Gastrocnemius medialis (tissue), 4 donors: ENCODE measurements at regions not wholly inside any gene's neighbourhood (a gene's known extent, or its start where the extent isn't known, plus 50 kb on each side); places are given as distances from the start of the nearest gene placed in this dataset.

ENCODE experiments used
- ATAC-seq, 2 donors: fragments of 150-250 bp; one replicate each; pipeline ENCODE4 v1.9.1; 2016
- DNase-seq, 2 donors: peaks; one replicate each; pipeline ENCODE4 v3.0.0-alpha.2; 2019
- H3K27ac ChIP-seq, 4 donors: fragments of 200-600 bp; sonication (generic); 1 replicate in 1 of 4; 2 replicates in 3 of 4; pipeline ENCODE4 v1.5.1; 2016 to 2018; ENCODE audit warnings: mild to moderate bottlenecking in 2 of 4, moderate library complexity in 1 of 4
- H3K27me3 ChIP-seq, 3 donors: fragments of 200-600 bp; sonication (generic) in 2 of 3; 1 replicate in 1 of 3; 2 replicates in 2 of 3; pipeline versions ENCODE4 v1.5.1 to v1.6.0; 2016 to 2019; ENCODE audit warnings: mild to moderate bottlenecking in 1 of 3, moderate library complexity in 1 of 3
- H3K36me3 ChIP-seq, 2 donors: fragments of 200-600 bp; sonication (generic) in 1 of 2; one replicate each; pipeline ENCODE4 v1.5.1; 2017 to 2018
- H3K4me1 ChIP-seq, 2 donors: fragments of 200-600 bp; sonication (generic) in 1 of 2; one replicate each; pipeline ENCODE4 v1.5.1; 2016 to 2017; ENCODE audit warnings: mild to moderate bottlenecking in 2 of 2
- H3K4me3 ChIP-seq, 4 donors: fragments of 200-600 bp; sonication (generic) in 3 of 4; 1 replicate in 1 of 4; 2 replicates in 3 of 4; pipeline ENCODE4 v1.5.1; 2016 to 2019; ENCODE audit warnings: mild to moderate bottlenecking in 2 of 4
- H3K9me3 ChIP-seq, 3 donors: fragments of 200-600 bp; sonication (generic) in 2 of 3; 1 replicate in 1 of 3; 2 replicates in 2 of 3; pipeline ENCODE4 v1.5.1; 2016 to 2019
- POLR2A ChIP-seq, 2 donors: fragments of 450-650 bp; IDR thresholded peaks; one replicate each; pipeline ENCODE4 v1.6.1; 2017; ENCODE audit warnings: antibody characterized with exemption in 2 of 2, mild to moderate bottlenecking in 2 of 2, moderate library complexity in 2 of 2
- in situ Hi-C, 4 donors: fragments of 200-750 bp; cut with MboI; loops; one replicate each; pipeline versions ENCODE4 v1.15.0 to v1.8.0; 2017; ENCODE audit warnings: low sequenced_read_pairs in 4 of 4
- intact Hi-C: fragments of 100-400 bp; cut with DNase I; formaldehyde crosslinking; loops from one replicate; pipeline ENCODE4 v1.15.1; 2023; ENCODE audit warnings: low total_unique reads
- TF ChIP-seq, protein P1 (sequence below), 5 experiments: fragments of 450-650 bp in 3 of 5; fragments of 200-600 bp in 2 of 5; sonication (generic) in 2 of 5; IDR thresholded peaks in 4 of 5; conservative IDR thresholded peaks in 1 of 5; 1 replicate in 4 of 5; 2 replicates in 1 of 5; pipeline ENCODE4 v1.5.1; 2016 to 2019; ENCODE audit warnings: antibody characterized with exemption in 5 of 5, mild to moderate bottlenecking in 3 of 5, moderate library complexity in 3 of 5

DNA sequence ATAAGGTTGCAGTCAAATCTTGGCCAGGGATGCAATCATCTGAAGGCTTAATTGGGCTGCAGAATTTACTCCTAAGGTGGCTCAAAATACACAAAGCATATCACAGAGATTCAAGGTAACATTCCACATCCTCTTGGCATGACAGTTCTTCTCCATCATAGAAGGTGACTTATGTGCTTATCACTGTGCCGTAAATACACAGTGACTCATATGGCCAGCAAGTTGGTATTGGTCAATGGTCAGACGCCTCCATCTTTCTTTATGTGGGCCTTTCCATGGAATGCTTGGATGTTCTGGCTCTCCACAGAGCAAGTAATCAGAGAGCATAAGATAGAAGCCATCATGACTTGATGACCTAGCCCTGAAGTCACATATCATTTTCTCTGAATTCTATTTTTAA lies 168.8 kb upstream of the ST8SIA2 start:
- TF ChIP-seq POLR2A (IDR thresholded peaks at IDR 0.05), result no peak
- DNase-seq, result no peak
- intact Hi-C loops, result loop anchor here (5.0 kb wide), 1 partner anchor 128 kb away; no protein-coding TSS in a partner anchor
- Histone ChIP-seq H3K27me3 (no peaks in the 10 kb centered on the region), H3K4me1 (no peaks in the 10 kb centered on the region), H3K36me3 (no peaks in the 10 kb centered on the region), H3K9me3 (no peaks in the 10 kb centered on the region), H3K27ac (no peak overlapping the region), H3K4me3 (no peak overlapping the region)
- in situ Hi-C loops, result no loop called here
- no peak for ATAC-seq

DNA sequence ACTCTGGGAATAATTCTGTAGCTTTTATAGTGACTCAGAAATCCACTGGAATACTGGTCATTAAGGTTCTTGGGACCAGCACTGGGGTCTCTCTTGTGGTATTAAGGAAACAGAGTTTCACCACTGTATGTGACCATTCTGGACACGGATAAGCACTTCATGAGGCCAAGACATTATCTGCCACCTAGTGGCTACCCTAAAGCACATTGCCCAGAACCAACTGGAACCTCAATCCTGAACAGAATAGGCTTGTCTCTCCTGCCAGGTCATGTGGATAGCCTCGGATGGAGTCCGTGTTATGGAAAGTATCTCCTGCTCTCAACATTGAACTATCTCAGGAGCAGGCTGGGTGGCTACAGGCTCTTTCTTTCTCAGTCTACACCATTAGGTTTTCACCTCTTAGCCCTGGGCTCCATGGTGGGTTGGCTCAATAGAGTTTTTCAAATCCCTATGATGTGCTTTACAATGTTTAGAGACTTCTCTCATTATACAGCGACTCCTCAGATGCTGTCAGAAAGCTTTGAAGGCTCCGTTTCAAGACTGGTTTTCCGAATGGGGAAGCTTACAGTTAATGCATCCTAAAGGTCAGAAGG lies 167.6 kb upstream of the ST8SIA2 start:
- no peaks in the 10 kb centered on the region for H3K27me3 ChIP-seq
- intact Hi-C loops, result loop anchor here (5.0 kb wide), 1 partner anchor 129 kb away; no protein-coding TSS in a partner anchor
- no peak for ATAC-seq
- H3K4me3 ChIP-seq, result no peak overlapping the region
- TF ChIP-seq, protein P1, sequence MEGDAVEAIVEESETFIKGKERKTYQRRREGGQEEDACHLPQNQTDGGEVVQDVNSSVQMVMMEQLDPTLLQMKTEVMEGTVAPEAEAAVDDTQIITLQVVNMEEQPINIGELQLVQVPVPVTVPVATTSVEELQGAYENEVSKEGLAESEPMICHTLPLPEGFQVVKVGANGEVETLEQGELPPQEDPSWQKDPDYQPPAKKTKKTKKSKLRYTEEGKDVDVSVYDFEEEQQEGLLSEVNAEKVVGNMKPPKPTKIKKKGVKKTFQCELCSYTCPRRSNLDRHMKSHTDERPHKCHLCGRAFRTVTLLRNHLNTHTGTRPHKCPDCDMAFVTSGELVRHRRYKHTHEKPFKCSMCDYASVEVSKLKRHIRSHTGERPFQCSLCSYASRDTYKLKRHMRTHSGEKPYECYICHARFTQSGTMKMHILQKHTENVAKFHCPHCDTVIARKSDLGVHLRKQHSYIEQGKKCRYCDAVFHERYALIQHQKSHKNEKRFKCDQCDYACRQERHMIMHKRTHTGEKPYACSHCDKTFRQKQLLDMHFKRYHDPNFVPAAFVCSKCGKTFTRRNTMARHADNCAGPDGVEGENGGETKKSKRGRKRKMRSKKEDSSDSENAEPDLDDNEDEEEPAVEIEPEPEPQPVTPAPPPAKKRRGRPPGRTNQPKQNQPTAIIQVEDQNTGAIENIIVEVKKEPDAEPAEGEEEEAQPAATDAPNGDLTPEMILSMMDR (IDR thresholded peaks at IDR 0.05 in 4 of 5, conservative IDR thresholded peaks at IDR 0.05 in 1 of 5), result peak in 2 of 5 experiments; percentile 30 to 33
- no peak for TF ChIP-seq POLR2A (IDR thresholded peaks at IDR 0.05)
- H3K4me1 ChIP-seq, result no peaks in the 10 kb centered on the region
- no peak overlapping the region for H3K27ac ChIP-seq
- H3K36me3 ChIP-seq, result no peaks in the 10 kb centered on the region
- DNase-seq, result no peak
- in situ Hi-C loops, result no loop called here
- no peaks in the 10 kb centered on the region for H3K9me3 ChIP-seq

DNA sequence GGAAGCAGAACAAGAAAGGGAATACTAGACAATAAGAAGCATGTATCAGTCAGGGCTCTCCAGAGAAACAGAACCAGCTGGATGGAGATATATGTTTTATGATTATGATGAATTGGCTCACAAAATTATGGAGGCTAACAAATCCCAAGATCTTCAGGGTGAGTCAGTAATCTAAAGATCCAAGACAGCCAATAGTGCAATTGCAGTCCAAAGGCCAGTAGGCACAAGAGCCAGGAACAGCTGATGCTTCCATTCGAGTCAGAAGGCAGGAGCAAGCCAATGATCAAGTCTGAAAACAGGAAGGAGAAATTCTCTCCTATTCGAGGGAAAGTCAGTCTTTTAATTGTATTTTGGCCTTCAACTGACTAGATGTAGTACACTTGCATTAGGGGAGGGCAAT lies 164.9 kb upstream of the ST8SIA2 start:
- in situ Hi-C loops, result no loop called here
- intact Hi-C loops, result loop anchor here (5.0 kb wide), 1 partner anchor 132 kb away; no protein-coding TSS in a partner anchor
- no peaks in the 10 kb centered on the region for H3K9me3 ChIP-seq

DNA sequence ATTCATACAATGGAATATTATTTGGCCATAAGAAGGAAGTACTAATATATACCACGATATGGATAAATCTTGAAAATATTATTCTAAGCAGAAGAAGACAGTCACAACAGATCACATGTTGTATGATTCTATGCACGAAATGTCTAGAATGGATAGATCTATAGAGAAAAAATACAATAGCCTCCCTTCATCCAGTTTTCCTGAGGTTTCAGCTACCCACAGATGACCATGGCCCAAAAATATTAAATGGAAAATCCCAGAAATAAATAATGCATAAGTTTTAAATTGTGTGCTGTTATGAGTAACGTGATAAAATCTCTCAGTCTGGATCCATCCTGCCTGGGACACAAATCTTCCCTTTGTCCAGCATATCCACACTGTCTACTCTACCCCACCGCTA lies 162.2 kb upstream of the ST8SIA2 start:
- TF ChIP-seq, protein P1 (IDR thresholded peaks at IDR 0.05 in 4 of 5, conservative IDR thresholded peaks at IDR 0.05 in 1 of 5), result no peak
- TF ChIP-seq POLR2A (IDR thresholded peaks at IDR 0.05), result no peak
- intact Hi-C loops, result no loop called here
- in situ Hi-C loops, result no loop called here
- no peak for ATAC-seq
- Histone ChIP-seq H3K4me1 (no peaks in the 10 kb centered on the region), H3K27me3 (no peaks in the 10 kb centered on the region), H3K27ac (no peak overlapping the region), H3K9me3 (no peaks in the 10 kb centered on the region), H3K36me3 (no peaks in the 10 kb centered on the region), H3K4me3 (no peak overlapping the region)
- DNase-seq, result no peak

More for the DNA sequence above, 164.9 kb upstream of the ST8SIA2 start:
- no peak overlapping the region for H3K4me3 ChIP-seq
- H3K27ac ChIP-seq, result no peak overlapping the region
- DNase-seq, result no peak
- H3K27me3 ChIP-seq, result no peaks in the 10 kb centered on the region
- no peaks in the 10 kb centered on the region for H3K4me1 ChIP-seq
- no peaks in the 10 kb centered on the region for H3K36me3 ChIP-seq
- no peak for TF ChIP-seq POLR2A (IDR thresholded peaks at IDR 0.05)
- TF ChIP-seq, protein P1 (IDR thresholded peaks at IDR 0.05 in 4 of 5, conservative IDR thresholded peaks at IDR 0.05 in 1 of 5), result no peak
- ATAC-seq, result no peak

DNA sequence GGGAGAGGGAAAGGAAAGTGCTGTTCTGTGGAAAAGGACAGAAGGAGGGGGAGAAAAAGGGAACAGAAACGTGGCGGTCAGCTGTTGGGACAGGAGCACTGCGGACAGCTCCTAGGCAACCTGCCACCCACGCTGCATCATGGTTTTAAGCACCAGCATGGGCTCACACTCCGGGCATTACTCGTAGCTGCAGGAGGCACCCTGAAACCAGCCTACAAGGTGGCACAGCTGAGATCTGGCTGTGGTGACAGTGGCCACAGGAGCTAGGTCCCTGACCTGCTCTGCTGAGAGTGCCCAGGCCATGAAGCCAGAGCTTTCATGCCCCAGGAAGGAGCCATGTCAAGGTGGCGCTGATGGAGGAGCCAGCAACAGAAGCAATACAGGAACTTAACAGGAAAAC lies 161.4 kb upstream of the ST8SIA2 start:
- no peak for ATAC-seq
- Histone ChIP-seq H3K27me3 (no peaks in the 10 kb centered on the region), H3K9me3 (no peaks in the 10 kb centered on the region), H3K27ac (no peak overlapping the region), H3K4me1 (no peaks in the 10 kb centered on the region), H3K36me3 (no peaks in the 10 kb centered on the region), H3K4me3 (no peak overlapping the region)
- intact Hi-C loops, result no loop called here
- TF ChIP-seq, protein P1 (IDR thresholded peaks at IDR 0.05 in 4 of 5, conservative IDR thresholded peaks at IDR 0.05 in 1 of 5), result no peak
- TF ChIP-seq POLR2A (IDR thresholded peaks at IDR 0.05), result no peak
- in situ Hi-C loops, result no loop called here
- no peak for DNase-seq
